Ishikawa (cell line): ENCODE measurements at regions not wholly inside any gene's neighbourhood (a gene's known extent, or its start where the extent isn't known, plus 50 kb on each side); places are given as distances from the start of the nearest gene placed in this dataset.

ENCODE experiments used
- EP300 ChIP-seq: IDR thresholded peaks from 2 replicates; pipeline ENCODE4 v1.6.1; 2012; ENCODE audit warnings: borderline replicate concordance
- MAX ChIP-seq: IDR thresholded peaks from 2 replicates; pipeline ENCODE4 v1.6.1; 2012
- NFIC ChIP-seq: IDR thresholded peaks from 2 replicates; pipeline ENCODE4 v1.6.1; 2012
- USF1 ChIP-seq: IDR thresholded peaks from 2 replicates; pipeline ENCODE4 v1.6.1; 2012

- TF ChIP-seq NFIC (no peak), EP300 (no peak), USF1 (no peak), MAX (no peak)
Observed at GRCh38 chr4:24229978-24230377, 340.1 kb upstream of the PPARGC1A start.
